GM21526 (cell line): ENCODE measurements at regions not wholly inside any gene's neighbourhood (a gene's known extent, or its start where the extent isn't known, plus 50 kb on each side); places are given as distances from the start of the nearest gene placed in this dataset.
"Not testable (repeated sequence)": the region's sequence is repeated elsewhere in the genome, so short reads cannot be mapped to it uniquely, and the experiment has no call there.

Source experiments
- ATAC-seq: cut with Tn5 transposase; IDR thresholded peaks from one replicate; pipeline ENCODE4 v1.9.1; 2021; ENCODE audit warnings: moderate library complexity; ENCODE audit not compliant: unreplicated experiment, low FRiP score

- ATAC-seq, result not testable (repeated sequence)
These were observed 763.3 kb downstream of the SPATA31A7 start for GRCh38 chr9:61953108-61953507.

- not testable (repeated sequence) for ATAC-seq
These were observed 781.8 kb downstream of the SPATA31A7 start for GRCh38 chr9:61971635-61972034.

GRCh38 chr9:61974501-61974900, 784.7 kb downstream of the SPATA31A7 start:
- not testable (repeated sequence) for ATAC-seq

GRCh38 chr9:61976318-61976717, 786.5 kb downstream of the SPATA31A7 start:
- ATAC-seq, result not testable (repeated sequence)

GRCh38 chr9:61982727-61983126, 792.9 kb downstream of the SPATA31A7 start:
- ATAC-seq, result not testable (repeated sequence)

GRCh38 chr9:61983441-61983840, 793.6 kb downstream of the SPATA31A7 start:
- ATAC-seq, result not testable (repeated sequence)

- not testable (repeated sequence) for ATAC-seq
These were observed 794.1 kb downstream of the SPATA31A7 start for GRCh38 chr9:61983954-61984353.

- not testable (repeated sequence) for ATAC-seq
These were observed 794.7 kb downstream of the SPATA31A7 start for GRCh38 chr9:61984513-61984912.

- ATAC-seq, result not testable (repeated sequence)
These were observed 802.3 kb downstream of the SPATA31A7 start for GRCh38 chr9:61992110-61992509.

GRCh38 chr9:62032441-62032840, 842.6 kb downstream of the SPATA31A7 start:
- ATAC-seq, result not testable (repeated sequence)

GRCh38 chr9:62038260-62038659, 848.4 kb downstream of the SPATA31A7 start:
- not testable (repeated sequence) for ATAC-seq

- ATAC-seq, result not testable (repeated sequence)
These were observed 868.3 kb downstream of the SPATA31A7 start for GRCh38 chr9:62058155-62058554.

- not testable (repeated sequence) for ATAC-seq
These were observed 881.2 kb downstream of the SPATA31A7 start for GRCh38 chr9:62071043-62071442.

GRCh38 chr9:62073401-62073800, 883.6 kb downstream of the SPATA31A7 start:
- ATAC-seq, result not testable (repeated sequence)

GRCh38 chr9:62084245-62084644, 894.4 kb downstream of the SPATA31A7 start:
- ATAC-seq, result not testable (repeated sequence)

GRCh38 chr9:62095714-62096345, 906.0 kb downstream of the SPATA31A7 start:
- ATAC-seq, result not testable (repeated sequence)

- ATAC-seq, result peak; percentile 66
These were observed 920.6 kb downstream of the SPATA31A7 start for GRCh38 chr9:62110486-62110885.

GRCh38 chr9:62116951-62117640, 927.3 kb downstream of the SPATA31A7 start:
- ATAC-seq, result not testable (repeated sequence)

GRCh38 chr9:62119656-62120055, 929.8 kb downstream of the SPATA31A7 start:
- ATAC-seq, result not testable (repeated sequence)

- not testable (repeated sequence) for ATAC-seq
These were observed 936.1 kb downstream of the SPATA31A7 start for GRCh38 chr9:62125631-62126611.

GRCh38 chr9:62135022-62135421, 945.2 kb downstream of the SPATA31A7 start:
- ATAC-seq, result not testable (repeated sequence)
